Sigmoid colon (tissue), 6 donors: ENCODE measurements at regions not wholly inside any gene's neighbourhood (a gene's known extent, or its start where the extent isn't known, plus 50 kb on each side); places are given as distances from the start of the nearest gene placed in this dataset.

Experiments used
- DNase-seq: peaks from one replicate; pipeline ENCODE4 v3.0.0-alpha.2; 2019
- H3K27ac ChIP-seq, 4 donors: fragments of 200-600 bp; sonication (generic); one replicate each; pipeline ENCODE4 v1.5.1; 2016 to 2019; ENCODE audit warnings: mild to moderate bottlenecking in 1 of 4
- H3K27me3 ChIP-seq, 3 donors: fragments of 200-600 bp; sonication (generic); one replicate each; pipeline ENCODE4 v1.5.1; 2019; ENCODE audit warnings: mild to moderate bottlenecking in 1 of 3
- H3K36me3 ChIP-seq, 4 donors: fragments of 200-600 bp; sonication (generic); one replicate each; pipeline ENCODE4 v1.5.1; 2016 to 2019
- H3K4me1 ChIP-seq, 4 donors: fragments of 200-600 bp; sonication (generic); one replicate each; pipeline ENCODE4 v1.5.1; 2017 to 2019
- H3K4me3 ChIP-seq, 4 donors: fragments of 200-600 bp; sonication (generic); one replicate each; pipeline ENCODE4 v1.5.1; 2017 to 2019; ENCODE audit warnings: mild to moderate bottlenecking in 2 of 4, moderate library complexity in 1 of 4
- H3K9me3 ChIP-seq, 4 donors: fragments of 200-600 bp in 3 of 4; sonication (generic) in 3 of 4; one replicate each; pipeline versions ENCODE4 v1.5.1 to v1.6.1; 2013 to 2019
- CTCF ChIP-seq, 4 experiments: fragments of 450-650 bp in 3 of 4; fragments of 200-600 bp in 1 of 4; IDR thresholded peaks; one replicate each; pipeline ENCODE4 v1.5.1; 2016 to 2019; ENCODE audit warnings: antibody characterized with exemption in 4 of 4, mild to moderate bottlenecking in 3 of 4, moderate library complexity in 2 of 4
- EP300 ChIP-seq, 4 donors: sonication (generic); formaldehyde crosslinking; IDR thresholded peaks; one replicate each; pipeline ENCODE4 v1.6.1; 2017; ENCODE audit warnings: antibody characterized with exemption in 4 of 4
- POLR2A ChIP-seq, 2 donors: fragments of 450-650 bp; IDR thresholded peaks; one replicate each; pipeline ENCODE4 v1.6.1; 2016; ENCODE audit warnings: antibody characterized with exemption in 2 of 2, mild to moderate bottlenecking in 2 of 2, moderate library complexity in 2 of 2
- POLR2AphosphoS5 ChIP-seq, 4 donors: sonication (generic); formaldehyde crosslinking; IDR thresholded peaks; one replicate each; pipeline ENCODE4 v1.6.1; 2017; ENCODE audit warnings: antibody characterized with exemption in 4 of 4
- WGBS, 2 donors: extraction: QIAGEN DNeasy Blood & Tissue Kit; methylation state at CpG; one replicate each; pipeline ENCODE4 v1.1.7; 2013; 5-methylcytosine and 5-hydroxymethylcytosine counted together
- intact Hi-C: fragments of 100-400 bp; cut with DNase I; formaldehyde crosslinking; loops from one replicate; pipeline ENCODE4 v1.15.1; 2023
- donor health status: healthy with polysubstance abuse.
- donor health status: healthy.

GRCh38 chr21:22650226-22650625 is 1652.0 kb downstream of the NCAM2 start:
- Histone ChIP-seq H3K36me3 (no peaks in the 10 kb centered on the region), H3K27ac (no peak overlapping the region), H3K27me3 (no peaks in the 10 kb centered on the region), H3K4me1 (no peaks in the 10 kb centered on the region), H3K9me3 (no peaks in the 10 kb centered on the region), H3K4me3 (no peak overlapping the region)
- no peak for TF ChIP-seq POLR2AphosphoS5 (IDR thresholded peaks at IDR 0.05)
- TF ChIP-seq CTCF (IDR thresholded peaks at IDR 0.05) = no peak
- TF ChIP-seq POLR2A (IDR thresholded peaks at IDR 0.05) = no peak
- TF ChIP-seq EP300 (IDR thresholded peaks at IDR 0.05) = no peak
- WGBS, 2 donors = 40 to 59% methylated on average over 1 of the region's 1 CpG
- intact Hi-C loops = no loop called here
- DNase-seq = no peak

GRCh38 chr21:22657781-22658180 is 1659.6 kb downstream of the NCAM2 start:
- intact Hi-C loops = no loop called here

GRCh38 chr21:22670148-22670547 is 1671.9 kb downstream of the NCAM2 start:
- no peak for DNase-seq
- WGBS, 2 donors = 87 to 93% methylated on average over 1 of the region's 1 CpG
- no peaks in the 10 kb centered on the region for H3K27me3 ChIP-seq
- H3K4me3 ChIP-seq = no peak overlapping the region
- no peaks in the 10 kb centered on the region for H3K36me3 ChIP-seq
- TF ChIP-seq CTCF (IDR thresholded peaks at IDR 0.05) (no peak), POLR2A (IDR thresholded peaks at IDR 0.05) (no peak), POLR2AphosphoS5 (IDR thresholded peaks at IDR 0.05) (no peak), EP300 (IDR thresholded peaks at IDR 0.05) (no peak)
- intact Hi-C loops = no loop called here
- peaks cover 0 to 3% (median 0%) of the 10 kb centered on the region in 4 donors for H3K9me3 ChIP-seq
- no peak overlapping the region for H3K27ac ChIP-seq
- no peaks in the 10 kb centered on the region for H3K4me1 ChIP-seq

More at GRCh38 chr21:22657781-22658180, 1659.6 kb downstream of the NCAM2 start:
- H3K27me3 ChIP-seq = no peaks in the 10 kb centered on the region
- H3K4me1 ChIP-seq = no peaks in the 10 kb centered on the region
- H3K4me3 ChIP-seq = no peak overlapping the region
- TF ChIP-seq CTCF (IDR thresholded peaks at IDR 0.05) (no peak), POLR2AphosphoS5 (IDR thresholded peaks at IDR 0.05) (no peak), POLR2A (IDR thresholded peaks at IDR 0.05) (no peak), EP300 (IDR thresholded peaks at IDR 0.05) (no peak)
- no peak for DNase-seq
- H3K9me3 ChIP-seq = no peaks in the 10 kb centered on the region
- no peaks in the 10 kb centered on the region for H3K36me3 ChIP-seq
- H3K27ac ChIP-seq = no peak overlapping the region

GRCh38 chr21:22679207-22679606 is 1681.0 kb downstream of the NCAM2 start:
- Histone ChIP-seq H3K4me3 (no peak overlapping the region), H3K9me3 (peaks cover 0 to 6% (median 0%) of the 10 kb centered on the region in 4 donors), H3K36me3 (no peaks in the 10 kb centered on the region), H3K27ac (no peak overlapping the region), H3K27me3 (no peaks in the 10 kb centered on the region), H3K4me1 (no peaks in the 10 kb centered on the region)
- intact Hi-C loops = no loop called here
- TF ChIP-seq POLR2AphosphoS5 (IDR thresholded peaks at IDR 0.05) = no peak
- WGBS, 2 donors = 85 to 90% methylated on average over 10 of the region's 10 CpGs
- DNase-seq = no peak

- intact Hi-C loops = no loop called here
- Histone ChIP-seq H3K4me3 (no peak overlapping the region), H3K27me3 (no peaks in the 10 kb centered on the region), H3K9me3 (peaks cover 0 to 8% (median 1%) of the 10 kb centered on the region in 4 donors), H3K36me3 (no peaks in the 10 kb centered on the region), H3K4me1 (no peaks in the 10 kb centered on the region), H3K27ac (no peak overlapping the region)
- DNase-seq = no peak
- TF ChIP-seq POLR2A (IDR thresholded peaks at IDR 0.05) (no peak), CTCF (IDR thresholded peaks at IDR 0.05) (no peak), POLR2AphosphoS5 (IDR thresholded peaks at IDR 0.05) (no peak), EP300 (IDR thresholded peaks at IDR 0.05) (no peak)
Measured at GRCh38 chr21:22691658-22692057, 1693.4 kb downstream of the NCAM2 start.
